NCI-H524 (cell line): ENCODE measurements at regions not wholly inside any gene's neighbourhood (a gene's known extent, or its start where the extent isn't known, plus 50 kb on each side); places are given as distances from the start of the nearest gene placed in this dataset.
"Not testable (repeated sequence)": the region's sequence is repeated elsewhere in the genome, so short reads cannot be mapped to it uniquely, and the experiment has no call there.

ENCODE experiments used
- DNase-seq, 2 experiments: peaks; one replicate each; lab custom pipeline; 2025; lab: John Stamatoyannopoulos, UW

DNA sequence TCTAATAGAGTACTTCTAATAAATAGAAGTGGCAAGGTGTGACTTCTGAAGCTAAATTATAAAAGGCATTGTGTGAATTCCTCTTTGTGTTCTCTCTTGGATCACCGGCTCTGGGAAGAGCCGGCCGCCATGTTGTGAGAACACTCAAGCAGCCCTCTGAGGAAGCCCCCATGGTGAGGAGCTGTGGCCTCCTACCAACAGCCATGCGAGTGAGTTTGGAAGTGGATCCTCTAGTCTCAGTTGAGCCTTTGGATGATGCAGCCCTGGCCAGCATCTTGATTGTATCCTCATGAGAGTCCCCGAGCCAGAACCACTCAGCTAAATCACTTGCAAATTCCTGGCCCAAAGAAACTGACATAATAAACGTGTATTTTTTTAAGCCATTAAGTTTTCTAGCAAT lies 94.5 kb upstream of the CARD11 start:
- no peak for DNase-seq

DNA sequence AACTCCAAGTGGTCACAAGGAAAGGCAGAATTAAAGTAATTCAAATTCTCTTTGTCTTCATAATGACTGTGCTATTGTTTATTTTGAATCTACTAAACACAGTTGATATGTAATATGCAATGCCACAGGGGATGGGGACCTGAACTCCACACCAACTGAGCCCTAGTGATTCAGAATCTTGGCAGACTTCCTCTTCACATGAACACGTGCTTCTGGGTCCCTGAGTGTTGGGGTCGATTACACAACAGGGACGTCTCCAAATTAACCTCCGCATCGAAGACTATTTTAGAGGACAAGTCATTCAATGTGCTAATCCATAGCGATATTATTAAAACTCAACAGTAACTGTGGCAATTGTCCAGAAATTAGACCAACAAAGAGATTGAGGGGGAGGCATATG lies 95.3 kb upstream of the CARD11 start:
- DNase-seq, result no peak

DNA sequence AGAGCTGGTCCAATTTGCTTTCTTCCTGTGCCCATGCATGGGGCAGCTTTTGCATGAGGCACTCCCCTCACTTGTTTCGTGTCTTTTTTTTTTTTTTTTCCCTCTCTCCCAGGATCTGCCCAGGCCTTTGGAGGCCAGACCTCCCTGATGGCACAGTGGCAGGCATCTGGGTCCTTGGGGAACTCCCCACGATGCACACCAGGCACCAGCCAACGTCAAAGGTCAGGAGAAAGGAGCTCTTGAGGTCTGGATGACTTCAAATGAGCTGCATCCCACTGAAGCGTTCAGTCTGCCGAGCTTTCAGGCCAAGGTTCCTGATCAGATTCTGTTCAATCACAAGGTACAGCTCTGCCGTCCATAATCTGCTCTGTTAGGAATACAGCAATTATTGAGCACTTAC lies 97.2 kb upstream of the CARD11 start:
- no peak for DNase-seq

- no peak for DNase-seq
Measured at GRCh38 chr7:3141326-3141725, 97.7 kb upstream of the CARD11 start.

DNA sequence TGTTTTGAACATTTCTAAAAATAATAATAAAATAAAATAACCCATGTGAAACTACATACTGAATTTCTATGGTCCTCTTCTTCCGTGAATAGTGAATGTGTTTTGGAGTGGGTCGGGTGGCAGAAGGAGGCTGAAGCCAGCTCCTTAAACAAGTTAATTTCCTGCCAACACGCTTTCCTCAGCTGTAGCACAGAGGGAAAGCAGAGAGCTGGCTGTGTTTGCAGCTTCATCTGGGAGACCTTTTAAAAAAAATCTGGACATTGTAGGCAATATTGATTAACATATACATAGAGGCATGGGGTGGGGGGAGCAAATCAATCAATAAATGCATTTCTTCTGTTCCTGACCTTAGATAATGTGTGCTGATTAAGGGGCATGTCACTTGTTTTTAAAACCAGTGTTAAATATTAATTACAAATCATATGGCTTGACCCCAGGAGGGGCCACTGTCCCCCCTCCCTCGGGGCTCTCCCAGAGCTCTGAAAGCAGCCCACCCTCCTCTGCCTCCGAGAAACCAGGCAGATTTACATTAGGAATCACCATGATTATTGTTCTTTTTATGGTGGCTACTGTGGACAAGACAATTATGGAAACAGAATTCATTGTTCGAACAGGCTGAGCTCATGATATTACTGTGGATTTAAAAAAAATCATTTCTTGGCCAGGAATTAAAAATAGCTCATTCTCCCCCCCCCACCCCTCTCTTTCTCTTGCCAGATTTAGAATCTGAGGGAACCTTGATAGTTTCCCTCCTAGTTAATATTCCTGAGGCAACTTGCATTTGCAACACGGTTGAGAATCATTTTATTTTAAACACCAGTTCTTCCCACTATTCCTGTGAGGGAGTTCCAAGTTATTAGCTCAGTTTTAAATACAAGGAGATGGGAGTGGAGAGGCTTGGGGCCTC lies 100.5 kb upstream of the CARD11 start:
- no peak for DNase-seq

- DNase-seq, result not testable (repeated sequence)
Measured at GRCh38 chr7:3144776-3145125, 101.1 kb upstream of the CARD11 start.

GRCh38 chr7:3146571-3147226 lies 103.0 kb upstream of the CARD11 start:
- no peak for DNase-seq

DNA sequence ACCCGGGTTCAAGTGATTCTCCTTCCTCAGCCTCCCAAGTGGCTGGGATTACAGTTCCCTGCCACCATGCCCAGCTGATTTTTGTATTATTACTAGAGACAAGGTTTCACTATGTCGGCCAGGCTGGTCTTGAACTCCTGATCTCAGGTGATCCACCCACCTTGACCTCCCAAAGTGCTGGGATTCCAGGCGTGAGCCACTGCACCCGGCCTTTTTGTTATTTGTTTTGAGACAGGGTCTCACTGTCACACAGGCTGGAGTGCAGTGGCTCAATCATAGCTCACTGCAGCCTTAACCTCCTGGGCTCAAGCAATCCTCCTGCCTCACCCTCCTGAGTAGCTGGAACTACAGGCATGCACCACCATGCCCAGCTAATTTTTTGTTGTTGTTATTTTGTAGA lies 104.8 kb upstream of the CARD11 start:
- DNase-seq, result not testable (repeated sequence)

DNA sequence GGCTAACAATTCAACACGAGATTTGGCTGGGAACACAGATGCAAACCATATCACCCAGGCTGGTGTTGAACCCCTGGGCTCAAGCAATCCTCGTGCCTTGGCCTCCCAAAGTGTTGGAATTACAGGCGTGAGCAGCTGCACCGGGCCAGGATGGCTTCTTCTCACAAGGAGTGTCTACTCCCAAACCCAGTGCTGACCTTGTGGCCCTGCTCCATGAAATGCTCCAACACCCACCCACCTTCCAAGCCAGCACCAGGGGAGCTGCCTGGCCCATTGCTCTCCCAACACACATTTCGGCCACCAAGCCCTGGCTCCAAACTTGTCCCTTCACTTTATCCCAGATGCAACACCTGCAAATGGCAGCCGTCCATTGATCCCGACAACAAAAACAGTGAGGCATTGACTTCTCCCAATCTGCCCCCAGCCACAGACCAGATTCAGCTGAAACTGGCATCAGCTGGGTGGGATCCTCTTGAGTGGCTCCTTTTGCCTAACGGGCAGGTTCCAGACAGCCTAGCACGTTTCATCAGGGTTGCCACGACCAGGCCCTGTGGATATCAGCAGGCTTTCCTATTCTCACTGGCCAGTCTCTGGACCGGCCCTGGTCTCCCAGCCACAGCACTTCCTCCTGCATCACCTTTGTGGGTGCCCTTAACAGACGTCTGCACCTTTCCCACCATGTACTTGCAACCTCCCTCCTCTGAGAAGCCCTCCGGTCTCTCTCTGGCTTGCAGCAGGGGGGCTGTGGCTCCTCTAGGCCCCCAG lies 105.7 kb upstream of the CARD11 start:
- no peak for DNase-seq

DNA sequence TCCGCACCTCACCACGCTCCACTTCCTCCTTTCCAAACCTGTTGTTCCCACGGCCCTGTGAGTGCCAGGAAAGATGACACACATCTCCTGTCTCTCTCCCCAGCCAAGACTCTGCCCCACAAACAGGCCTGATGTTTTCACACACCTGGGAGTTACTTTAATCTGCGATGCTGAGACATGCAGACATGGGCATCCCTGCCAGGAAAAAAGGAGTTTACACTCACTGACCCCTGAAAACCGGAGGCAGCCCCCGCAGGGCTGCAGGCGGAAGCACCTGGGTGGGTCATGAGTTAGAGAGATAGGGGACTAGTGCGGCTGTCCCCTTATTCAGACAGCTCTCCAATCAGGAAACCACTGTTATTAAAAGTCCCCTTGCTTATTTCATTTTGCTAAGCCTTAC lies 106.4 kb upstream of the CARD11 start:
- no peak for DNase-seq

DNA sequence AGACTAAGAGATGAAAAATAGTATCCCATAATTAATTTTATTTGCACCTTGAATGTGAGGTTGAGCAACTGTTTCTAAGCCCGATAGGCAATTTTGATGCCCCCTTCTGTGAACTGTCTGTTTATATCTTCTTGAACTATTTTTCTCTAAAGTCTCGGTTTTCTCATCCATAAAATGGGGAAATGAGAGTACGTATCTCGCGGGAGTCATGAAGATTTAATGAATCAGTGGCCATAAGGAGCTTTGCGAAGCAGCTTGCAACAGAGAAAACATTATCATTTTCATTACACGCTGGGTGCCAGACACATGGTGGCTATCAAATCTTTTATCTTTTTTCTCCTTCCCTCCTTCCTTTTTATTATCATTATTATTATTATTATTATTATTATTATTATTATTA lies 108.1 kb upstream of the CARD11 start:
- DNase-seq, result no peak

GRCh38 chr7:3152714-3153113 lies 109.0 kb upstream of the CARD11 start:
- no peak for DNase-seq

DNA sequence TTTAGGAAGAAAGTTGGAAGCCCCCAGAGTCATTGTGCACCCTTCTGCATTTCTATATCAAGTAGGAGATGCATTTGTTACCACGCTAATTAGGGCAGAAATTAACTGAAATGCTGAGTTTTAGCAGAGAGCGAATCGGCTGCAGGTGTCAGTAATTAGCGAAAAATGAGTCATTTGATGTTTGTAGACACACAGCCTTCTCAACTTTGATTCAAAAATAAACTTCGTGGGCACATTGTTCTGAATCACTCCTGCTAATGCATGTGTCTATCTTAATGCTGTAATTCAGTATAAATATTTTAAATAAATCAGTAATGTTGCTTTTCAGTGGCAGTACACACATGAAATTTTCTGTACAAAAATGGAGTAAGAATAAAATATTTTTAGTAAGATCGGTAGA lies 109.5 kb upstream of the CARD11 start:
- no peak for DNase-seq

DNA sequence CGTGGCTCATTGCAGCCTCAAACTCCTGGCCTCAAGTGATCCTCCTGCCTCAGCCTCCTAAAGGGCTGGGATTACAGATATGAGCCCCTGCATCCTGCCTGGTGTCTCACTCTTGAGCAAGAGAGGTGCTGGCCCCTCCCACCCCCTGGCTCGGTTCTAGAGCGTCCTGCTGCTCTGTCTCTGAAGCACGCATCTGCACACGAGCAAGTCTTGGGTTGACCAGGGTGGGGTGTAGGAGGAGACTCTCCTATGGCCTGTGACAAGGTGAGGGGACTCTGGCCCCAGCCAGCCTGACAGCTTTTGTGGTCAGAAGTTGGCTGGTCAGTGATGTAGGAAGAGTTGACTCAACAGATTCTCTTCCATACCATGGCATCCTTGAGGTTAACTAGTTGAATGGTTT lies 110.7 kb upstream of the CARD11 start:
- DNase-seq, result no peak

DNA sequence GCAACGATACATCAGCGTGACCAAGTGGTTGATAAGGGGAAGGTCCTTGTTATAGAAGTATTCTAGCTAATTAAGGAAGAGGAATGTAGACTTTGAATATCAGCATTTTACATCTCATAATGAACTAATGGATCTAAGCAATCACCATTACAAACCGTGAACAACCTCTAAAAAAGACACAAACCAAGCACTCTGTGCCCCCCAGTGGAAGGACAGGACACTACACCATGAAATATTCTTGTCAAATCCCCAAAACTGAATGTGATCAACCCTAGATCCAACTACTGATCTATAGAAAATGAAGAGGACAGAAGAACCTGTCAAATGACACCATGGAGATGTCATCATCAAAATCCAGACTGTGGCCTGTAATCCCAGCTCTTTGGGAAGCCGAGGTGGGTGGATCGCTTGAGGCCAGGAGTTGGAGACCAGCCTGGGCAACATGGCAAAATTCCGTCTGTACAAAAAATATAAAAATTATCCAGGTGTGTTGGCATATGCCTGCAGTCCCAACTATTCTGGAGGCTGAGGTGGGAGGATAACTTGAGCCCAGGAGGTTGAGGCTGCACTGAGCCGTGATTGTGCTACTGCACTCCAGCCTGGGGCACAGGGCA lies 111.3 kb upstream of the CARD11 start:
- DNase-seq, result peak; percentile 13 to 60

- no peak for DNase-seq
Measured at GRCh38 chr7:3156508-3156907, 112.8 kb upstream of the CARD11 start.

DNA sequence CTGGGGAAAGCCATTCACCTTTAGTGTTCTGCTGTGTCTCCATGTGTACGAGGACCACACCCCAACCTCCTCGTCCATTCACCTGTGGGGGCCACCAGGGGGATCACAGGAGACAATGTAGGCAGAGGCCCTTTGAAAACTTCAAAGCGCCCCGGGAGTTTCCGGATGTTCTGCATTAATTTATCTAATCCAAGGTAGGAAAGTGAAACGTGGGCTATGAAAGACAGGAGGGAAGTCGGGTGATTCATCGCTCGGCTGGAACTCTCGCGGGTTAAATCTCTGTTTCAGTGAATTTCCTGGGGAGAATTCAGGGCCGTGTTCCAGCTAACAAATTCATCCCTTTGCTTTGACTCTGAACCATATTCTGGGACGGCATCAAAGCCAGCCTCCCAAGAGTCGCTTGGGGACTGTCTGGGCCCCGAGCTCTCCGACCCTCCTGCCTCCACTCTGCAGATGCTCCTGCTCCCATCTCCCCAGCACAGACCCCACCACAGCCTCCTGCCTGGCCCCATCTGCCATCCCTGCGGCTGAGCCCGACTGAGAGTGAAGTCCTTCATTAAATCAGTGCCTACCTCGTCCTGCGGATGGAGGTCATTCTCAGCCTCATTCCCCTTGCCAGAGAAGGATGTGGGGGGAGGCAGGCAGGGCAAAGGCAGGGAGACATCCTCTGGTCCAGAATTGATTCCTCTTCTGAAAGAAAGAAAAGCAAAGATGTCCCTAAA lies 114.1 kb upstream of the CARD11 start:
- DNase-seq, result no peak

DNA sequence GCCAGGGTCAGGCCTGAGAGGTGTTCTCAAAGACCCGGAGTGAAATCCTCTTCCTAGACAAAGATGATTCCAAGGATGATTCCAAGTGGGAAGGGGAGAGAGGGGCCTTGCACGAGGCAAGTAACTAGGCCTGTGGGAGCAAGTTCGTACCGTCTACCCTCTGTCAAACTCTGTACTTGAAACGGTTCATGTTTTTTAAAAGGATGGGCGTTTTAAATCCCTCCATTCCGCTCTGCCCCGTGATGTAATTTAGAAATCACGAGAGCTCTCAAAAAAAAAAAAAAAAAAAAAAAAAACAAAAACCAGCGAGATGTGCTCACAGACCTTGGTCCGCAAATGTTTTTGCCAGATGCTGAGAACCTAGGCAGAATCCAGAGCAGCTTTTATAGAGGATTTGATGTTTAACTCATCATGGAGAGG lies 114.7 kb upstream of the CARD11 start:
- no peak for DNase-seq

DNA sequence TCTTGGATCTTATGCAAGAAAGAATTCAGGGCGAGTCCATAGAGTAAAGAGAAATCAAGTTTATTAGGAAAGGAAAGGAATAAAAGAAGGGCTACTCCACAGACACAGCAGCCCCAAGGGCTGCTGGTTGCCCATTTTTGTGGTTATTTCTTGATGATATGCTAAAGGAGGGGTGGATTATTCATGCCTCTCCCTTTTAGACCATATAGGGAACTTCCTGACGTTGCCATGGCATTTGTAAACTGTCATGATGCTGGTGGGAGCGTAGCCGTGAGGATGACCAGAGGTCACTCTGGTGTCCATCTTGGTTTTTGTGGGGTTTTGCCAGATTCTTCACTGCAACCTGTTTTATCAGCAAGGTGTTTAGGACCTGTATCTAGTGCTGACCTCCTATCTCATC lies 115.4 kb upstream of the CARD11 start:
- no peak for DNase-seq

DNA sequence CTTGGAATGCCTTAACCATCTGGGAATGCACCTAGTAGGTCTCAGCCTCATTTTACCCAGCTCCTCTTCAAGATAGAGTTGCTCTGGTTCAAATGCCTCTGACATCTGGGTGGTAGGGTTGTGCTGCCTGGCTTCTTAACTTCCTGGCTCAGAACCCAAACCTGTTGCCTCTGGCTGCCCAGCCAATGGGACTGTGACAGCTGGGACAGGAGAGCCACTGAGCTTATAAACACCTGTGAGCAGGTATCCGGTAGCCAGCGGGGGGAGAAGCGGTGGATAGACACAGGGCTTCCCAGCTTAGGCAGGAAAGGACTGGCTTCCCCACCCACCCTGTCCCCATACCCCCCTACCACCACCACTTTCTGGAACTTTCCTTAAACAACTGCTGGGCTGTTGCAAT lies 115.8 kb upstream of the CARD11 start:
- no peak for DNase-seq

GRCh38 chr7:3159926-3160325 lies 116.3 kb upstream of the CARD11 start:
- DNase-seq, result not testable (repeated sequence)

DNA sequence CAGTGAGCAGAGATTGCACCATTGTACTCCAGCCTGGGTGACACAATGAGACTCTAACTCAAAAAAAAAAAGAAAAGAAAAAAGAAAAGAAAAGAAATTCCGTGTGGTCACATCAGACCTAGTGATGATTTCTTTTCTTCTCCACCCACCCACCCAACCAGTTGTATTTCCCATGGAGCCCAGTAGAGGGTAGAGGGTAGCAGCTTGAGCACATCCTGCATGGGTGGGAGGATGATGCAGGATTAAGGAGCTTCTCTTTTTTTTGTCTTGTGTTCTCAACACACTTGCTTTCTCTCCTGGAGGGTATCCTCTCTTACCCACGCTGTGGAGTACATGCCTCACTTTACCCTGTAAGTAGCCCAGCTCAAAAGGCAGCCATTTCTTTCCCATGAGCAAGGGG lies 118.6 kb upstream of the CARD11 start:
- DNase-seq, result peak in 1 of 2 experiments; percentile 29
